ENCODE measurements at regions not wholly inside any gene's neighbourhood (a gene's known extent, or its start where the extent isn't known, plus 50 kb on each side); places are given as distances from the start of the nearest gene placed in this dataset.
A peak's percentile ranks its signal among the peaks of the same experiment; 100 is the strongest.

- FAIRE-seq: no peak
Observed at GRCh38 chr1:8093221-8093980, 67.3 kb upstream of the ERRFI1 start.

GRCh38 chr1:8092657-8093056 lies 66.5 kb upstream of the ERRFI1 start:
- Histone ChIP-seq H3K27ac (no peak overlapping the region), H3K36me3 (no peaks in the 10 kb centered on the region), H3K27me3 (no peaks in the 10 kb centered on the region), H3K9me3 (no peaks in the 10 kb centered on the region), H3K4me3 (no peak overlapping the region), H3K4me1 (peaks cover 19 to 29% (median 29%) of the 10 kb centered on the region in 3 donors)
- TF ChIP-seq CTCF (IDR thresholded peaks at IDR 0.05): no peak
- intact Hi-C loops (cut with DNase I): no loop called here
- FAIRE-seq (no peak), DNase-seq (no peak), ATAC-seq (no peak)
- 63 to 74% methylated on average over 9 of the region's 9 CpGs for WGBS, 2 donors

More at GRCh38 chr1:8093221-8093980, 67.3 kb upstream of the ERRFI1 start:
- TF ChIP-seq CTCF (IDR thresholded peaks at IDR 0.05): no peak
- WGBS, 2 donors: 92% methylated on average over 10 of the region's 10 CpGs
- no peak overlapping the region for H3K4me3 ChIP-seq
- intact Hi-C loops (cut with DNase I): no loop called here
- ATAC-seq: no peak
- DNase-seq: no peak
- no peaks in the 10 kb centered on the region for H3K36me3 ChIP-seq
- no peaks in the 10 kb centered on the region for H3K9me3 ChIP-seq
- H3K27ac ChIP-seq: no peak overlapping the region
- peaks cover 27 to 37% (median 35%) of the 10 kb centered on the region in 3 donors for H3K4me1 ChIP-seq
- H3K27me3 ChIP-seq: no peaks in the 10 kb centered on the region

GRCh38 chr1:8091691-8092090 lies 65.6 kb upstream of the ERRFI1 start:
- no peak for FAIRE-seq

GRCh38 chr1:8090241-8090702 lies 64.2 kb upstream of the ERRFI1 start:
- H3K4me3 ChIP-seq: no peak overlapping the region
- H3K27me3 ChIP-seq: no peaks in the 10 kb centered on the region
- no peak for TF ChIP-seq CTCF (IDR thresholded peaks at IDR 0.05)
- DNase-seq: no peak
- peaks cover 0 to 6% (median 5%) of the 10 kb centered on the region in 3 donors for H3K4me1 ChIP-seq
- 83 to 90% methylated on average over 2 of the region's 2 CpGs for WGBS, 2 donors
- no peaks in the 10 kb centered on the region for H3K9me3 ChIP-seq
- intact Hi-C loops (cut with DNase I): no loop called here
- H3K27ac ChIP-seq: no peak overlapping the region
- ATAC-seq: peak in 2 of 4 donors; percentile 49 to 62
- H3K36me3 ChIP-seq: no peaks in the 10 kb centered on the region
- no peak for FAIRE-seq

More at GRCh38 chr1:8091691-8092090, 65.6 kb upstream of the ERRFI1 start:
- intact Hi-C loops (cut with DNase I): no loop called here
- no peak for TF ChIP-seq CTCF (IDR thresholded peaks at IDR 0.05)
- Histone ChIP-seq H3K36me3 (no peaks in the 10 kb centered on the region), H3K9me3 (no peaks in the 10 kb centered on the region), H3K4me3 (no peak overlapping the region), H3K27ac (no peak overlapping the region), H3K4me1 (peaks cover 11 to 20% (median 19%) of the 10 kb centered on the region in 3 donors), H3K27me3 (no peaks in the 10 kb centered on the region)
- DNase-seq (no peak), ATAC-seq (no peak)
- 95 to 100% methylated on average over 2 of the region's 2 CpGs for WGBS, 2 donors

Data from pancreas (tissue), 10 donors.